HG02759 (cell line): ENCODE measurements at regions not wholly inside any gene's neighbourhood (a gene's known extent, or its start where the extent isn't known, plus 50 kb on each side); places are given as distances from the start of the nearest gene placed in this dataset.

Experiments used
- ATAC-seq: cut with Tn5 transposase; IDR thresholded peaks from one replicate; pipeline ENCODE4 v1.9.1; 2021; ENCODE audit warnings: mild to moderate bottlenecking, moderate library complexity; ENCODE audit not compliant: unreplicated experiment

DNA sequence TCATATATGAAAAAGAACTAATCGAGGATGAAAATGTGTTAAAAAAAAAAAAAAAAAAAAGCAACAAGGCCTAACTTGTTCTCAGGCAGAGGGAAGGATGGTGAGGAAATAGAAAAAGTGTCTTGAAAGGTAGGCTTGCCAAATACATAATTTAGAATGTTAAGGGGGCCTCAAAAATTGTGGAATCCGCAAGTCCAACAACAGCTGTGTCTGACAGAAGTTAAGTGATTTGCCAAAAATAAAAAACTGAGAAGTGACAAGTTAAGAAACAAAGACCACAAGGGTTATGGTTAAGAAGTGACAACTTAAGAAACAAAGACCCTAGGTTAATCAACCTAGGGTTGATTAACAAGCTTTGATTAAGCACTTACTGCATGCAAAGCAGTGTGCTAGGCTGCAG is 110.6 kb downstream of the P2RY1 start:
- ATAC-seq: no peak

DNA sequence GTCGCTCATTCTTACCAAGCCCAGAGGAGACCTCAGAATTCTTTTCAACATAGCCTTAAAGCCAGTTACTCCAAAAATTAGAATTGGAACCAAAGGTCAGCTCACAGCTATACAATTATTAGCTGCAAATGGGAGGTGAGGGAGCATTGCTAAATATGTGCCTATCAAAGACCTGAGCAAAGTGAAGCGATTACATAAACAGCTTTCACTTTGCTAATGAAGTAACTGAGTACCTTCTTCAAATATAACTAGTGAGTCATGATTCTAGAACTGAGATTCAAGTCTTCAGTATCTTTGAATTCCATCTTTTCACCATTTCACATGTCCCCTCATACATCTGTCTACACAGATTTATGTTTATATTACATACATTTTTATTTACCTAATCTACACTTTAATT is 122.6 kb downstream of the P2RY1 start:
- ATAC-seq: no peak

DNA sequence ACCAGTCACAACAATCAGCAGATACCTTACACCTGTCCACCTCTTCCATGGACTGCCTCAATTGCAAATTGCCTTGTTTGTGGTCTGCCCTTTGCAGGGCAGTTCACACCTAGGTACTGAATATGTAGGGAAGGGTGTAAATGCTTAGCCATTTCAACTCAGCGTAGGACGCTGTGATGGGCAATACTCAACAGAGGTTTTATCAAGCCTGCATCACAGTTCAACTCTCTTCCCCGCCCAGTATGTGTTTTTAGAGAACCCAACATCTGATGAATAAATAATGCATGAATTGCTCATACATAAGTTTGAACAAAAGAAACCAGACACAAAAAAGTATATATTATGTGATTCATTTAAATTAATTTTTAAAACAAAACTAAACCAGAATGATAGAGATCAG is 124.4 kb downstream of the P2RY1 start:
- ATAC-seq: no peak

DNA sequence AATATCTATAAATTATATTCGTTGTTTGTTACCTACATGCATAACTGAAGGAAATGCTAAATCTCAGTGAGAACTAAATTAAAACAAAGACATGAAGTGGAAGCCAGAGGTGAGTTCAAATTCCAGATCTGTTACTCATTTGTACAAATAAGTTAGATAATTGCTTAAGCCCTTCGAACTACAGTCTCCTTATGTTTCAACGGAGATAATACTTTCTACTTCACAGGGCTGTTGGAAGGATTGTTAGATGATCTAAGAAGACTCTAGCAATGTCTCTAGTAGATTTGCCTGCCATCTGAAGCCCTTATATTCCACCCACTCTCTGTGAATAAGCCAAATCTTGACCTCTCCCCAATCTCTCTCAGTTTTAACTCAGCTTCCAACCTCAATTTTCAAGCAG is 125.8 kb downstream of the P2RY1 start:
- ATAC-seq: no peak

DNA sequence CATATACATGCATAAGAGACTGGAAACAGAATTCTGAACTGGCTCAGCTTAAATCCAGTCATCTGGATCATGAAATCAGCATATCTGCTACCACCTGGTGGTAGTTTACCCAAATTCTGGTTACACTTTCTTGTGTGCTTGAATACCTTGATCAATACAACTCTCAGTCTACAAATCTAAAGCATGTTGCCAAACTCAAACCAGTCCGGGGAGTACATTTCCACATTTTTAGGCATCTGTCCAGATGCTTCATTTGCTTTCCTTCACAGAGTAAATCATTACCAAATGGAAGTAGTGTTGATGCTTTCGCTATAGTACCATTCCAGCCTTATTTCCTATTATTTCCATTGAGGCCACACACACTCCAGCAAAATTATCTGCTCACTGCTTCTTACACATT is 126.4 kb downstream of the P2RY1 start:
- ATAC-seq: peak; percentile 49

DNA sequence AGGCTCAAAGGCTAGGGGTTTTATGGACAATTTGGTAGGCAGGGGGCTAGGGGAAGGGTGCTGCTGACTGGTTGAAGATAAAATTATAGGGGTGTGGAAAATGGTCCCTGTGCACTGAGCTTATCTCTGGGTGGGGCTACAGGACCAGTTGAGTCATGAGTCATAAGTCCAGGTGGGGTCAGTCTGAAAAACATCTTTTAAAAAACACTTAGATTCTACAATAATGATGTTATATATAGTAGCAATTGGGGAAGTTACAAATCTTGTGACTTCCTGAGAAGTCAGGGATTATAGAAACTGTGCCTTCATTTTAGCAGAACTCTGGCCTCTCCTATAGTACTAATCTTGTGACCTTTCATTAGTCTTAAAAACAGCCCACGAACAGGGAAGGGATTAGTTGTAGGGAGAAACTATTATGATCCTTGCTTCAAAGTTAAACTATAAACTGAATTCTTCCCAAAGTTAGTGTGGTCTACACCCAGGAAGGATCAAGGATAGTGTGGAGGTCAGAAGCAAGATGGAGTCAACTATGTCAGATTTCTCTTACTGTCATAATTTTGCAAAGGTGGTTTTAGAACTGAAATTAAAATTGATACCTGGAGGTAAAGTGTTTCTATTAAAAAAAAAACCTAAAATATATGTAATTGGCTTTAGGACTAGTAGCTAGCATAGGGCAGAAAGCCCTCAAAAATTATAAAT is 130.1 kb downstream of the P2RY1 start:
- no peak for ATAC-seq

DNA sequence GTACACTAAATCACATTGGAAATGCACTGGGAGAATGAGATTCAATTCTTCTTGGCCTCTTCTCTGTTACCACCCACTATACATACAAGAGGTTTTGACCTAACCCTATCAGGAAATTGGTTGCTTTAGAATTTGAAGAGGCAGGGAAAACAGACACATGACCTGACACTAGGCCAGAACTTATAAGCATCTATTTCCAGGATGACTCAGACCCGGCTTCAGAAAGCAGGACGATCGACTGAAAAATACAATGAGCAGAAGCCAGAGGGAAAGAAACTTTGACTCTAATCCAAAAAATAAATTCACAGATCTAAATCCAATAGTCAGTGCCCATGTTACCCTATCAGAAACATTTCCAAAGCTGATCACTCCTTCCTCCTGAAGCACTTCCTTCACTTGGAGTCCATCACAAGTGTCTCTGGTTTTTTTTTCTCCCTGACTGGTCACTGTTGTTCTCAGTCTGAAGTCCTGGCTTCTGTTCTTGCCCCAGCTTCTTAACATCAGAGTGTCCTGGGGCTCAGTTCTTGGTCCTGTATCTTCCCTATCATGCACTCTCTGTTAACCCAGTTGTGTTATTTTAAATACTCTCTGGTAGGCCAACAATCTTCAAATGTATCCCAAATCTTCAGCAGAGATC is 133.6 kb downstream of the P2RY1 start:
- no peak for ATAC-seq

DNA sequence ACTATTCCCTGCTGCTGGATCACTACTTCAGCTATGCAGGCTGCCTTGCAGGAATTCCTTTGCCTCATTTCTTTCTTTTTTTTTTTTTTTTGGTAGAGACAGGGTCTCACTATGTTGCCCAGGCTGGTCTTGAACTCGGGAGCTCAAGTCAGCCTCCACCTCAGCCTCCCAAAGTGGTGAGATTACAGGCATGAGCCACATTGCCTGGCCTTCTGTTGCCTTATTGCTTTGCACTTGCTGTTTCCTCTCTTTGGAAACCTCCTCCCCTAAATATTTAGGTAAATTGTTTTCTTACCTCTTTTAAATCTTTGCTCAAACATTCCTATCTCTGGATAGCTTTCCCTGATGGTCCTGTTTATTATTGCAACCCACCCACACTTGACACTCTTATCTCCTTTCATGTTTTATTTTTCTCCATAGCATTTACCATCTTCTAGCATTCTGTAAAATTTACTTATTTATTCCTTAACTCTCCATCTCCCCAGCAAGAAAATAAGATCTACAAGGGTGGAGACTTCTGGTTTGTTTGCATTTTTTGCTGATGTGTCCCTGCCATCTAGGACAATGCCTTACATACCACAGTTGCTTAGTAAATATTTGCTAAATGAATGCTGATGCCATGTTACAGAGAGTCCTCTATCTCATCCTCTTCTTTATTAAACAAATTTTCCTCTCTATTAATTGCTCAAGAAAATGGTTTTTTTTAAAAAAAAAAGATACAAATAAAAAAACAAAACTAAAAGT is 134.8 kb downstream of the P2RY1 start:
- no peak for ATAC-seq

DNA sequence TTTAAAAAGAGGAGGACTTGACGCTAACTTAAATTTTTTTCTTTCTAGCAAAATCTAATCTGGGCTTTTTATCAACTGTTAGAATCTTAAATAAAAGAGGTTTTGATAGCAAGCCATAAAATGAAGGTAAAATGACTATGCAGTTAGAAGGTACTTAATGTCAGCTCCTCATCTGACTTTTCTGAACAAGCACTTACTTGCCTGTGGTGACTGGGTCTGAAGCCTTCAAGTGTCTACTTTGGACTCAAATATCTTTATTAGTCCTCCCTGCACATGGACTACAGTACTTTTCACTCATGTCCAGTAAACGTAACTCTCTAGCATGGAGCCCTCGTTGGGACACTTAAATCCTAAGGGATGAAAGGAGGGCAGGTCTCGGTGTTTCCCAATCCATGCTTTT is 135.9 kb downstream of the P2RY1 start:
- no peak for ATAC-seq

DNA sequence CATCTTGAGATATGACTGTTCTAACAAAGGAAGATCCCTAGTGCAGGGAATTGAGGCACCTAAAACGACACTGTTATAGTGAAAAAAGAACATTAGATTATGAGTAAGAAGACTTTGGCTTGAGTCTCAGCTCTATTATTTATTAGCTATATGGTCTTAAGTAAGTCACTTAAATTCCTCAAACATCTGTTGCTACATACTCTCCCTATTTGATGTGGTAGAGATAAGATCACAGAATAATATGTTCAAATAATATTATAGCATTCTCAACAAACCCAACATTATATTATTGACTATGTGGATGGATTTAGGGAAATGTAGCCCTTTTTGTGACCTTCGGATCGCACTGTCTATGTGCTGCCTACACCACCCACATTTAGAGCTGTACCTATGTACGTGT is 136.9 kb downstream of the P2RY1 start:
- no peak for ATAC-seq

DNA sequence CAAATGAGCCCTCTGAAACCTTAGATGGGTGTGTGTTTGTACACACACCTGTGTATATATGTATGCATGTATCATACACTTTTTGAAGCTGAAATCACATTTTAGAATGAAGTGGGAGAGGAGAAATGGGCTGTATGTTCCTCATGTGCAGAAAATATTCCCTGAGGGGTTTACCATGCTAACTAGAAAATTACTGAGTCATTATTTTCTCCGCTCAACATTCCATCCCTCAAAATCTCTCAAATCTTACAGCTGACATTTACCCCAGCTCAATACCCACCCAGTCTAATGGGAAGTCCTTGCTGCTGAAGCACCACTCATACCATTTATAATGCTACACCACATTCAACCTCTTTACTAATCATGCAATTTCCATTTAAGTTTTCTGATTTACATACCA is 138.6 kb downstream of the P2RY1 start:
- no peak for ATAC-seq

DNA sequence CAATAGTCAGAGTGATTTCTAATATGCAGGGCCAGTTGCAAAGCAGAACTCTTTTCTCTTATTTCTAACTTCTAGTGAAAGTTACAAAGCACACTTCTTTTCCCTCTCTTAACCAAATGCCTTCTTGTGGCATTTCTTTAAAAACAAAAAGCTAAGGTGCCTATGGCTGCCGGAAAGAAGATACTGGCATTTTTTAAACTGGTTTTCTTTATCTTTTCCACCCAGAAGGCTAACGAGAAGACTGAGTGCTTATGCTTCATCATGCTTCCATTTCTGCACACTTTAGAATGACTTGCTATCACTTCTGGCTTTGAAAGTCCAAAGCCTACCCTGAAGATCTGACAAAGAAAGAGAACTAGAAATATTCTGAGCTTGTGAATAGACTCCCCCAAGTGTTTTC is 141.3 kb downstream of the P2RY1 start:
- ATAC-seq: no peak

DNA sequence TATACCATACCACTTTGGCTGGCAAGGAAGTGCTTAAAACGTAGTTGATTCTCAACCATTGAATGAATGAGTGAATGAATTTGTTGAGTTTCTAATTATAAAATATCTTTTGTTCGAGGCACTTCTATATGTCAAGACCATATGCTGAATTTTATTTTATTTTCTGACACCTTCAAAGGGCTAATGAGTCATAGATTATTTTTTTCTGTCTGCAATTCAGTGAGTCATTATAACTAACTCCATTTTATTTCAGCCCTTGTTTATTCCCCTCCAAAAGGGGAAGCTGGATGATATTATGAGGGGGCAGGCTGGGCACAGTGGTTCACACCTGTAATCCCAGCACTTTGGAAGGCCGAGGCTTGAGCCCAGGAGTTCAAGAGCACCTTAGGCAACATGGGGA is 142.4 kb downstream of the P2RY1 start:
- no peak for ATAC-seq

DNA sequence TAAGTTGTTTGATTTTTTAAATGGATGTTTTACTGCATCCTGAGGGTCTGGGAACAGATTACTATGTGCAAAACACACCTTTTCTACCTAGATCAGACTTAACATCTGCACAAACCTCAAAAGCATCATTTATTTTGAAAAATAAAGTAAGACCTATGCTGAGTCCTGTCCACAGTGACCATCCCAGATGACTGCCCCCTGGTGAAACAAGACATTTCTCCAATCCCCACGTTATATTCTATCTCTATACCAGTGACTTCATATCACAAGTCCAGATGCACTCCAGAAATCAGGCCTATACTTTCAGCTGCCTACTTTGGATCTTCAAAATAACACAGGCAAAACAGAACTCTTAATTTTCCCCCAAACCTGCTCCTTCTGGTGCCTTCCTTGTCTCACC is 143.2 kb downstream of the P2RY1 start:
- no peak for ATAC-seq

DNA sequence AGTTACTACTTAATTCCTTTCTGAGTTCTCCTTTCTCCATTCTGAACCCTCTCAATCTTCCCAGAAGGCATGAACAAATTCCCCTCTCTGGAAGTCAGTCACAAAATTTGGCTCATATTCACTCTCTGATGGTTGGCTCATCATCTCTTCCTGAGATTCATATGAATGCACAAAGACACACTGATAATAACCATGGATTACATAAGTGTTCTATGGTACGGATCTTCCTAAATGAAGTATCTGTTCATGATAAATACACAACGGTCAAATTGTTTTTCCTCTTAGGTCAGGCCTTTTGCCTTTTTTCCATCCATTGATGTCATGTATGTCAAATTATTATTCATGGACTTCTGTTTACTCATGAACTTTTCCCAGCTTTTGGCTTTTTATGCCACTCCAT is 162.6 kb downstream of the P2RY1 start:
- ATAC-seq: no peak

DNA sequence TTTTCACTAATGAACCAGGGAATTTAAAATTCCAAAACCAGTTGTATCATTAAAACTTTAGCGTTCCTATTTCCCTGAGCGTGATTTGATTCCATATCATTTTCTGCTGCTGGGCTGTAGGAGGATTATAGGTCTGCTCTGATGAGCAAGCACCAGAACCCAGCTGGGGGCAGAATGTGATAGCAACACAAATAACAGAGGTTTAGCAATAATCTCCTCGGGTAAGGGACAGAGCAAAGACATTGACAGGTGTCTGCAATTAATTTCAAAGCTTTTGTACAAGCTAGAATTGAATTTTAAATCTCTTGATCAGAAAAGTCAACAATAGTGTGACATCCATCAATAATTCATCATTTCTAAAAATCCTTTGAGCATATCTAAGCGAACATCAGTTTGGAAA is 163.4 kb upstream of the RAP2B start:
- no peak for ATAC-seq

DNA sequence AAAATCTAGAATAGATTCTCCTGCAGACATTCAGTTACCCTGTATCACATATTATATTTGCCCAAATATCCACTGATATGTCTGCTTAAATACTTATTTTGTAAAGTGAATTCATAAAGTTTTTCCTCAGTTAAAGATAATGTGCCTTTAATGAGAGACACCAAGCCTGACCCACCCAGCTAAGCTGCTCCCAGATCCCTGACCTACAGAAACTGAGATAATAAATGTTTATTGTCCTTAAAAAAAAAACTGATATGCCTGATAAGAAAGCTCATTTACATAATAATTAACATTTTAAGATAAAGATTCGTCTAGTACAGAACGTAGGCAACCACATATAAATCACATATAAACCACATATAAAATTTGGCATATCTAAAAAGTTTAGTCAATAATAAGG is 161.7 kb upstream of the RAP2B start:
- ATAC-seq: no peak

DNA sequence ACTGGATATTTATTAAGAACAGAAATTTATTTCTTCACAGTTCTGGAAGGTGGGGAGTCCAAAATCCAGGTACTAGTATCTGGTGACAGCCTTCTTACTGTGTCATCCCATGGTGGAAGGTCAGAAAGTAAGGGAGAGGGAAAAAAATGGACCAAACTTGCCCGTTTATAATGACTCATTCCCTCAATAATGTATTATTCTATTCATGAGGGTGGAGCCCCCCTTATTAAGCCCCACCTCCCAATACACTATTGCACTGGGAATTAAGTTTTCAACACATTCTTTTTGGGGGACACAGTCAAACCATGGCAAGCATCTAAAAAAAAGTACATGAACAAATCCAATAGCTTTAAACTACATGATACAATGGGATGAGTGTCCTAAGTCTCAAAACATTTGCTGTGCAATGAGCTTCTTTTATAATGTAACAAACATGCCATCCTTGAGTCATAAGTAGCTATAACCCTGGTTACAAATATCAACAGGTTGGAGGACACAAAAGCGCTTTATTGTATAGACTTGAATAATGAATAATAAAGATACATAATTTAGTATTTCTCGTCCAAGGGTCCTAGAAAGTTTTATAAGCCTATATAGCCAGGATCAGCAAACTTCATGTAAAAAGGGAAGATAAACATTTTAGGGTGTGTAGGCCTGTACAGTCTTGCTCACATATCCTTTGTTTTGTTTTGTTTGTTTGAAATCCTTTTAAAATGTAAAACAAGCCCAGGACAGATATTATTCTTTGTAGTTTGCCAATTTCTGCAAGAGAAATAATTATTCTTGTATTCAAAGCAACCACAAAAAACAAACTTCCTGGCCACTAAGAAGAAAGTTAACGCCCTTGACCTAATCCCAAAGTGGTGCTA is 160.6 kb upstream of the RAP2B start:
- ATAC-seq: no peak

DNA sequence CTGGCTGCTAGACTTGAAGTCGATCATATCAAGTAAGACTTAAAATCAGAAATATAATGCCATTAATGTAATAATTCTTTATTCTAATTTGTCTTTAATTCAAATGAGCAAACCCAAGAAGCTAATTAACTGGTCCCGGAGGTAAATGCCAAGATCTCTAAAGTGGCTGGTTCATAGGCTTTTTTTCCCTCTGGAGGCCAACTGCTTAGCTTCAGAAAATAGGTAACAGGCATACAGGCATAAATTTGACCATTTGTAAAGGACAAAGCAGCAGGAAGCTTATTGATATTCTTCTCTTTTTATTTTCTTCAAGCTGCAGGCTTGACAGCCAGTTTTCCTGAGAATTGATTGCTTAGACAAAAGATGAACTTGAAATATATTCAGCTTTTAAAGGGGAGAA is 158.6 kb upstream of the RAP2B start:
- ATAC-seq: no peak

DNA sequence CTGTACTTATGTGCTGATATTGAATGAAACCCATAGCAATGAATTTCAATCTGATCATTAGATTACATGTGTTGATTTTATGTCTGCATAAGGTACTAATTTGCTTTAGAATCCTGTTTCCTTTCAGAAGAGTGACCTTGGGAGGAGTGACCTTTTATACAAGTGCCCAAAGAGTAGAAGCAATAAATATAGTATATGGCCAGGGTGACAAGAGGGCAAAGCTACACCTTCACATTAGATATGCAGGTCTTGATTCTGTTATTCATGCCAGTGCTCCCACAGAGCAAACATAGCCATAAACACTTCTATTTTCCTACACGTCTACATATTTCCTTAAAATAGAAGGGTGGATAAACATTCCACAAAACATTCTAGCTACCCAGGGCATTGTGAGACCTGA is 158.2 kb upstream of the RAP2B start:
- no peak for ATAC-seq

DNA sequence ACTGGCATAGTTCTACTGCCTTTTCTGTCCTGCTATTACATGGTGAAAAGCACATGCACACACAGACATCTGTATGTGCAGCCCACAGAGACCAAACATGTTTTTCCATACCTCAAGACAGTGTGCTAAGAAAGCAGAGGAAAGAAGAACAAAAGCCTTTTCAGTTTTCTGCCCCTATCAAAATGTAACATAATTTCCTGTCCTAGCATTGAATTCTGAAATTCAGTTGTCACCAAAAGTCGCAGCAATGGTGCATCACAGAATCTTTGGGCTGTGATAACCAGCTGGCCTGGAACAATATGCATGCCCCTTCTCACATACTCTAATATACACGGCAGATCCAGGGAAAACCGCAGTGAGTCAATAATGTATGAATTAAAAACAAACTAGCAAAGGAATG is 153.8 kb upstream of the RAP2B start:
- ATAC-seq: no peak
